ENCODE measurements at regions not wholly inside any gene's neighbourhood (a gene's known extent, or its start where the extent isn't known, plus 50 kb on each side); places are given as distances from the start of the nearest gene placed in this dataset.

- POLR2A ChIA-PET, result no interaction called here
Observed at GRCh38 chr1:177556163-177556562, 385.4 kb downstream of the BRINP2 start.

GRCh38 chr1:177547200-177547599 is 376.4 kb downstream of the BRINP2 start:
- Histone ChIP-seq H3K4me3 (ENCODE audit: low read depth in 2 of 2, low read length in 2 of 2) (no peak overlapping the region), H3K4me1 (ENCODE audit: control insufficient read depth, insufficient read depth, low read length) (no peaks in the 10 kb centered on the region), H3K9me3 (ENCODE audit: control insufficient read depth, insufficient read depth, low read depth, low read length) (no peaks in the 10 kb centered on the region), H3K27me3 (ENCODE audit: control insufficient read depth, insufficient read depth, low read length) (no peaks in the 10 kb centered on the region), H3K36me3 (ENCODE audit: control insufficient read depth, insufficient read depth, low read length) (no peaks in the 10 kb centered on the region), H3K27ac (ENCODE audit: low read length) (no peak overlapping the region)
- no peak for ATAC-seq
- POLR2A ChIA-PET, result no interaction called here
- TF ChIP-seq TCF7L2 (IDR thresholded peaks at IDR 0.05; ENCODE audit: low read depth, low read length) (no peak), CTCF (IDR thresholded peaks at IDR 0.05) (no peak), REST (IDR thresholded peaks at IDR 0.05; ENCODE audit: insufficient read depth in 1 of 2, low read depth in 2 of 2, low read length in 1 of 2) (no peak), SIN3A (IDR thresholded peaks at IDR 0.05; ENCODE audit: borderline replicate concordance, insufficient read depth, low read depth, low read length) (no peak), POLR2AphosphoS5 (IDR thresholded peaks at IDR 0.05; ENCODE audit: low read depth, low read length) (no peak)
- CTCF ChIA-PET, result no interaction called here
- intact Hi-C loops (cut with micrococcal nuclease; ENCODE audit: unreplicated experiment) (no loop called here), in situ Hi-C loops (cut with HindIII; ENCODE audit: low pct_unique_long_range_greater_than_20kb, low sequenced_read_pairs) (no loop called here)
- BruUV-seq (replicated peaks), result no TSS peak
- no peak for DNase-seq (ENCODE audit: low read depth, low spot score)

More at GRCh38 chr1:177556163-177556562, 385.4 kb downstream of the BRINP2 start:
- ATAC-seq, result no peak
- H3K36me3 ChIP-seq (ENCODE audit: control insufficient read depth, insufficient read depth, low read length), result no peaks in the 10 kb centered on the region
- no peak overlapping the region for H3K4me3 ChIP-seq (ENCODE audit: low read depth in 2 of 2, low read length in 2 of 2)
- H3K4me1 ChIP-seq (ENCODE audit: control insufficient read depth, insufficient read depth, low read length), result no peaks in the 10 kb centered on the region
- no peaks in the 10 kb centered on the region for H3K9me3 ChIP-seq (ENCODE audit: control insufficient read depth, insufficient read depth, low read depth, low read length)
- in situ Hi-C loops (cut with HindIII; ENCODE audit: low pct_unique_long_range_greater_than_20kb, low sequenced_read_pairs), result no loop called here
- intact Hi-C loops (cut with micrococcal nuclease; ENCODE audit: unreplicated experiment), result no loop called here
- BruUV-seq (replicated peaks), result no TSS peak
- no peak overlapping the region for H3K27ac ChIP-seq (ENCODE audit: low read length)
- TF ChIP-seq SIN3A (IDR thresholded peaks at IDR 0.05; ENCODE audit: borderline replicate concordance, insufficient read depth, low read depth, low read length), result no peak
- TF ChIP-seq TCF7L2 (IDR thresholded peaks at IDR 0.05; ENCODE audit: low read depth, low read length), result no peak
- TF ChIP-seq CTCF (IDR thresholded peaks at IDR 0.05), result no peak
- no peak for TF ChIP-seq REST (IDR thresholded peaks at IDR 0.05; ENCODE audit: insufficient read depth in 1 of 2, low read depth in 2 of 2, low read length in 1 of 2)
- no peak for TF ChIP-seq POLR2AphosphoS5 (IDR thresholded peaks at IDR 0.05; ENCODE audit: low read depth, low read length)
- CTCF ChIA-PET, result no interaction called here
- H3K27me3 ChIP-seq (ENCODE audit: control insufficient read depth, insufficient read depth, low read length), result no peaks in the 10 kb centered on the region
- DNase-seq (ENCODE audit: low read depth, low spot score), result no peak

Measured in Panc1 (cell line).